Body of pancreas (tissue), 4 donors: ENCODE measurements at regions not wholly inside any gene's neighbourhood (a gene's known extent, or its start where the extent isn't known, plus 50 kb on each side); places are given as distances from the start of the nearest gene placed in this dataset.
"Not testable (repeated sequence)": the region's sequence is repeated elsewhere in the genome, so short reads cannot be mapped to it uniquely, and the experiment has no call there.

ENCODE experiments used
- CTCF ChIP-seq, 7 experiments: fragments of 450-650 bp in 4 of 7; fragments of 200-600 bp in 3 of 7; sonication (generic) in 3 of 7; IDR thresholded peaks; one replicate each; pipeline ENCODE4 v1.5.1; 2016 to 2019; ENCODE audit warnings: antibody characterized with exemption in 7 of 7
- POLR2A ChIP-seq, 3 donors: fragments of 450-650 bp; IDR thresholded peaks; one replicate each; pipeline ENCODE4 v1.6.1; 2016; ENCODE audit warnings: antibody characterized with exemption in 3 of 3, mild to moderate bottlenecking in 2 of 3

- TF ChIP-seq CTCF, POLR2A (IDR thresholded peaks at IDR 0.05): not testable (repeated sequence)
Measured at GRCh38 chr15:32518976-32519375, 63.5 kb upstream of the GOLGA8O start.
